ENCODE measurements at regions not wholly inside any gene's neighbourhood (a gene's known extent, or its start where the extent isn't known, plus 50 kb on each side); places are given as distances from the start of the nearest gene placed in this dataset.

DNA sequence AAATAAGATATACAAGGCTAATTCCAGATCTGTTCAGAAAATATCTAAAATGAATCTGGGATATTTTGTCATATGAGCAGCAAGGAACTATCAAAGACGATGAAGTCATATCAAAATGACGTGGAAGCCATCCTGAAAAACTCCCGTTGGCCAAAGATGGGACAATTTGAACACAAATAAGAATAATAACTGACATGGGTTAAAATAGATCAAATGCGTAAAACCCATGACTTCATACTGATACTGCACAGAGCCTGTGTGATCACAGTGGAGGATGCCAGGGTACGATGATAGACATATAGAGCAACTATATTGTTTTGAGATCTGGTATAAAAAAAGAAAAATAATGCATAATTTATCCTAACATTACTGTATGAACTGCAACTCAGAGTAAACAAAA is 51.0 kb upstream of the PIP5K1B start:
- Histone ChIP-seq H2BK5ac (ENCODE audit: low read depth, low read length) (no peak overlapping the region), H3K9ac (replicated peaks in 1 of 4; ENCODE audit: extremely low read depth in 1 of 4, low read depth in 3 of 4, low read length in 3 of 4) (no peak overlapping the region), H3K4ac (replicated peaks; ENCODE audit: insufficient read length, low read depth, low read length) (no peak overlapping the region), H3K36me3 (ENCODE audit: control insufficient read depth in 2 of 4, insufficient read depth in 4 of 4, low read length in 3 of 4) (no peaks in the 10 kb centered on the region), H3K9me3 (ENCODE audit: insufficient read depth in 2 of 2, low read depth in 1 of 2, low read length in 1 of 2) (no peaks in the 10 kb centered on the region), H3K4me2 (ENCODE audit: insufficient read depth in 1 of 2, low read depth in 2 of 2, low read length in 2 of 2) (no peak overlapping the region), H4K5ac (ENCODE audit: insufficient read length, low read depth, low read length) (no peak overlapping the region), H2AFZ (ENCODE audit: low read length) (no peak overlapping the region), H3K27me3 (replicated peaks in 1 of 4; ENCODE audit: control insufficient read depth in 3 of 4, extremely low read depth in 1 of 4, insufficient read depth in 3 of 4, low read length in 3 of 4) (no peaks in the 10 kb centered on the region), H2BK12ac (ENCODE audit: low read depth, low read length) (no peak overlapping the region), H3K79me2 (ENCODE audit: control insufficient read depth in 1 of 2, insufficient read depth in 2 of 2, low read length in 2 of 2) (no peaks in the 10 kb centered on the region), H4K8ac (ENCODE audit: extremely low read depth, insufficient read depth, low read length) (no peak overlapping the region), H3K79me1 (ENCODE audit: low read depth, low read length) (no peaks in the 10 kb centered on the region), H3K4me3 (ENCODE audit: extremely low read depth in 1 of 4, insufficient read depth in 2 of 4, low read depth in 3 of 4, low read length in 4 of 4) (no peak overlapping the region), H3K18ac (ENCODE audit: extremely low read depth, low read length) (no peak overlapping the region), H2AK5ac (ENCODE audit: low read depth, low read length) (no peak overlapping the region), H3K27ac (ENCODE audit: low read depth, low read length) (no peak overlapping the region), H3K14ac (ENCODE audit: insufficient read length) (no peak overlapping the region), H4K91ac (replicated peaks; ENCODE audit: insufficient read length, low read length) (no peak overlapping the region), H2BK20ac (ENCODE audit: low read length) (no peak overlapping the region), H3K23ac (ENCODE audit: insufficient read length) (no peak overlapping the region), H2BK15ac (ENCODE audit: low read length) (no peak overlapping the region), H3K23me2 (ENCODE audit: low read depth, low read length) (no peaks in the 10 kb centered on the region), H2BK120ac (replicated peaks; ENCODE audit: low read depth, low read length) (no peak overlapping the region), H3K4me1 (replicated peaks in 1 of 4; ENCODE audit: control insufficient read depth in 3 of 4, insufficient read depth in 4 of 4, low read length in 3 of 4) (no peaks in the 10 kb centered on the region), H3K56ac (replicated peaks; ENCODE audit: insufficient read length, low read depth, low read length) (no peak overlapping the region), H4K20me1 (replicated peaks in 1 of 2; ENCODE audit: control insufficient read depth in 1 of 2, insufficient read depth in 2 of 2, low read length in 2 of 2) (no peaks in the 10 kb centered on the region)
- 73% methylated on average over 5 of the region's 5 CpGs; no CpG with 5 or more reads in 1 of the 2 experiments for WGBS, 2 experiments (ENCODE audit: extremely low coverage in 1 of 2, insufficient coverage in 1 of 2, insufficient read length in 1 of 2, insufficient replicate concordance in 2 of 2, low coverage in 1 of 2, low lambda C conversion rate in 2 of 2, missing lambda C conversion rate in 1 of 2)
- DNase-seq (ENCODE audit: low read depth in 1 of 2, low spot score in 2 of 2) (no peak), FAIRE-seq (no peak)
- CTCF ChIA-PET (ENCODE audit: partially characterized antibody): no interaction called here
- POLR2A ChIA-PET (ENCODE audit: partially characterized antibody): interaction anchor here (0.6 to 1.0 kb wide), 2 partner anchors 14 to 859 kb away, joined by 3 read pairs; no protein-coding TSS in a partner anchor
- no peak for TF ChIP-seq SAP30 (IDR thresholded peaks at IDR 0.05; ENCODE audit: insufficient read depth, insufficient replicate concordance, low read length)
- no peak for TF ChIP-seq PHF8 (conservative IDR thresholded peaks at IDR 0.05; ENCODE audit: low read depth, low read length)
- TF ChIP-seq NRF1 (IDR thresholded peaks at IDR 0.05; ENCODE audit: low read depth, low read length): no peak
- no peak for TF ChIP-seq KDM4A (IDR thresholded peaks at IDR 0.05; ENCODE audit: low read depth, low read length, severe bottlenecking)
- TF ChIP-seq RXRA (IDR thresholded peaks at IDR 0.05; ENCODE audit: insufficient read depth, low read depth, low read length): no peak
- TF ChIP-seq SRF (IDR thresholded peaks at IDR 0.05; ENCODE audit: low read depth, low read length): no peak
- TF ChIP-seq SP2 (IDR thresholded peaks at IDR 0.05; ENCODE audit: low read length): no peak
- TF ChIP-seq POLR2A (IDR thresholded peaks at IDR 0.05; ENCODE audit: control extremely low read depth in 1 of 2, low read depth in 2 of 2, low read length in 2 of 2): no peak
- no peak for TF ChIP-seq CHD2 (IDR thresholded peaks at IDR 0.05; ENCODE audit: low read length)
- no peak for TF ChIP-seq ZNF274 (IDR thresholded peaks at IDR 0.05; ENCODE audit: borderline replicate concordance, extremely low read depth, low read length)
- no peak for TF ChIP-seq RFX5 (IDR thresholded peaks at IDR 0.05; ENCODE audit: borderline replicate concordance, low read depth, low read length)
